HG03469 (cell line): ENCODE measurements at regions not wholly inside any gene's neighbourhood (a gene's known extent, or its start where the extent isn't known, plus 50 kb on each side); places are given as distances from the start of the nearest gene placed in this dataset.
A peak's percentile ranks its signal among the peaks of the same experiment; 100 is the strongest.

Source experiments
- ATAC-seq: cut with Tn5 transposase; IDR thresholded peaks from one replicate; pipeline ENCODE4 v1.9.1; 2021; ENCODE audit warnings: mild to moderate bottlenecking, moderate library complexity, moderate number of reproducible peaks; ENCODE audit not compliant: unreplicated experiment

DNA sequence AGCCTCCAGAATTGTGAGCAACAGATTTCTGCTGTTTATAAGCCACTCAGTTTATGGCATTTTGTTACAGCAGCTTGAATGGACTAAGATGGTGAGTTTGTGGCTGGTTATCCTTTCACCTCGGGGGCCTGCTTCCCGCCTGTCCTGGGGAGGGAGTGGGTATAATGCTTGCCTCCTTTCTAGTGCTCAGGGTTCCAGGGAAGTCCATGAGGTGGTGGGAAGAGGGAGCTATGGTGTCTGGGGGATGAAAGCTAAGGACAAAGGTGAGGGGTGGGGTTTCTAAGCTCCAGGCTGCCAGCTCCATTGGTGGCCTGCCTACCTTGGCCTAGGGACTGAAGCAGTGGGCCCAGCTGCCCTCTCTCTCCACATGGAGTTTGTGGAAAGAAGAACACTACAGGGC, 50.2 kb upstream of the SDK2 start:
- ATAC-seq, result no peak

DNA sequence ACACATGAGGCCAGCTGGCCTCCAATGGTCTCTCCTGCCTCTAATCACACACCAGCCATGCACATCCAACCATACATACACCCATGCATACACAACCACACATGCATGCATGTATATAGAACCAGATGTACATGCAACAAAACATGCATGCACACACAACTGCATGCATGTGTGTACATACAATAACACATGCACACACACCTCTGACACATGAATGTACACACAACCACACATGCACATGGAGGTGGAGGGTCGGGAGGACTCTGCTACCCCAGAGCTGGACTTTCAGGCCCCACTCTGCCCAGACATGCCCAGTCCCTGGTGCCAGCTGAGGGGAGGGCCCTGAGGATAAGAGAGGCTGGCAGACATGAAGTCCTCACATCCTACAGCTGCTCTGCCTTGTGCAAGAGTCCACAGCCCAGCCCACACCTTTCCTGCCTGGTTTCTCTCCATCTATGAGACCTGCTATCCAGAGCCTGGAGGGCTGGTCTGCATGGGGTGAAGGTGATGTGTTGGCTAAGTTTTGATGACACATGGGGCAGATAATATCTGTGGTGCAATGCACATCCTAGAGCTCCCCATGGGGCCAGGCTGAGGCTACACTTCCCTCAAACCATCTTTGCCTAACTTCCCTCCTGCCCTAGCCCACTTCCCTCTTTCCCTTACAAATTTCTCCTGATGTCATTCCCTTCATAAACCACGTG, 50.9 kb upstream of the SDK2 start:
- no peak for ATAC-seq

DNA sequence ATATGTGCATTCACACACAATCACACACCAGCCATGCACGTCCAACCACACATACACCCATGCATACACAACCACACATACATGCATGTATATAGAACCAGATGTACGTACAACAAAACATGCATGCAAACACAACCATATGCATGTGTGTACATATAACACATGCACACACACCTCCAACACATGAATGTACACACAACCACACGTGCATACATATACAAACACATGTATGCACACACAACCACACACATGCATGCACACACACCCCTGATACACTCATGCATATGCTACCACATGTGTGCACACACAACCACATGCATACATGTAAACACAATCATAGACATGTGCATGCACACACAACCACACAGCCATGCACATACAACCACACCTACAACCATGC, 52.0 kb upstream of the SDK2 start:
- ATAC-seq, result no peak

DNA sequence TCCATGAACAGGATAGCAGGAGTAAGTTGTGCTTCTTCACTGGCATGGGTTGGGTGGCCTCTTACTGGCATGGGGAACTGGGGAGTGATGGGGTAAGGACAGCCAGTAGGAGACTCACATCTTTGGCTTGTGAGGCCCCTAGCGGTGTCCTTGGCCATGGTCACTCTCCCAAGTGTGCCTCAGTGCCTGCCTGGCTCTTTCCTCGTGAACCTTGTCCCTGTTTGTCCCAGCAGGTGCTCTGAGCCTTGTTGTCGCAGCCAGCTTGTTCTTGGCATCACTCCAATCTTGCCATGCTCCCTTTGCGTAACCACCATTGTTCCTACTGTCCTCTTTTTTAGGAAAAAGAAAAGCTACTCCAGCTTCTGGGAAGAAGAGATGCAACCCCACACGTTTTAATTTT, 53.6 kb upstream of the SDK2 start:
- ATAC-seq, result no peak

DNA sequence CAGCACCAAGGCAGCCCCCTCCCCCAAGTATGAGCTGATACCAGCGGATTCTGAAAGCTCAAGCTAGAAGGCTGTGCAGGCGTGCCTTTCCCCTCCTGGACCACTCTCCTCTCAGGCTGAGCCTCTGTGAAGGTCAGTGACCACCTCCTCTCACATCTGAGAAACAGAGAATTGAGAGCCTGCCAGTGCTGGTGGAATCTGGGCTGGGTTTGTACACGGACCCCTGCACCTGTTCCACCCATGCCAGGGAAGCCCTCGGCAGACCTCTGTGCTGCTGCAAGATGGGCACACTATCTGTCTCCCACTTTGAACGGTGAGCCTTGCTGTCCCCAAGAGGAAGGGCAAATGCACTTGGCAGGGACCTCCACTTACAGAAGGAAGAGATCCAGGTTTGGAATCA, 54.7 kb upstream of the SDK2 start:
- ATAC-seq, result no peak

DNA sequence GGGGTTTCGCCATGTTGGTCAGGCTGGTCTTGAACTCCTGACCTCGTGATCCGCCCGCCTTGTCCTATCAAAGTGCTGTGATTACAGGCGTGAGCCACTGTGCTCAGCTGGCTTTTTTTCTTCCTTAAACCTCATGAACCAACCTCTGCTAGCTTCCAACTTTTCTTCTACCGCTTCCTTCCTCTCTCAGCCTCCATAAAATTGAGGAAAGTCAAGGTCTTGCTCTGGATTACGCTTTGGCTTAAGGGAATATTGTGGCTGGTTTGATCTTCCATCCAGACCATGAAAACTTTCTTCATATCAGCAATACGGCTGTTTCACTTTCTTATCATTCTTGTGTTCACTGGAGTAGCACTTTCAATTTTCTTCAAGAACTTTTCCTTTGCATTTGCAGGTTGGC, 57.5 kb upstream of the SDK2 start:
- no peak for ATAC-seq

DNA sequence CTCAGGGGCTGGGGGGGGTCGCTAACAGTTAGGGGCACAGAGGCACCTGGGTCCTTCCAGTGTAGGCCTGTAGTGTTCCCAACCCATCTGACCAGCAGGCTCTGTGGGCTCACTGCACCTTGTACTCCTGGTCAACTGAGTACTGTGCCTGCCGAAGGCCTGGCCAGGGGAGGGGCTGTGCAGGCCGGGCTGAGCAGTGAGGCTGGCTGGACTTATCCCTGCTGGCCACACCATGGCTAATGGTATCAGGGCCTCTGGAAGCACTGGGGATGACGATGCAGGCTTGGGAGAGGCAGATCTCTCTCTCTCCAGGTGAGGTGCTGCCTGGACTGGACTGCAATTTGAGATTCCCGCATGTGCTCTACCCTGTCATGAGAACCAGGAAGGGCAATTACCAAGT, 58.9 kb upstream of the SDK2 start:
- ATAC-seq, result no peak

DNA sequence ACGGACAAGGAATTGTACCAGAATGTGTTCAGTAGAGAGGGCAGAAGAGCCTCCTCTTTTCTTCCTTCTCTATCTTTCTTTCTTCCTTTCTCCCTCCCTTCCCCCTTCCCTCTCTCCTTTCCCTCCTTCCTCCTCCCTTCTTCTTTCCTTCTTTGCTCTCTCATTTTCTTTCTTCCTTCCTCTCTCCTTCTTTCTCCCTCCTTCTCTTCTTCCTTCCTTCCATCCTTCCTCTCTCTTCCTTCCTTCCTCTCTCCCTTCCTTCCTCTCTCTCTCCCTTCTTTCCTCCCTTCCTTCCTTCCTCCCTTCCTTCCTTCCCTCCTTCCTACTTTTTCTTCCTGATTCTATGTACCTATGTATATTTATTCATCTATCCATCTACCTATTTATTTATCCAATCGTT, 59.7 kb upstream of the SDK2 start:
- no peak for ATAC-seq

DNA sequence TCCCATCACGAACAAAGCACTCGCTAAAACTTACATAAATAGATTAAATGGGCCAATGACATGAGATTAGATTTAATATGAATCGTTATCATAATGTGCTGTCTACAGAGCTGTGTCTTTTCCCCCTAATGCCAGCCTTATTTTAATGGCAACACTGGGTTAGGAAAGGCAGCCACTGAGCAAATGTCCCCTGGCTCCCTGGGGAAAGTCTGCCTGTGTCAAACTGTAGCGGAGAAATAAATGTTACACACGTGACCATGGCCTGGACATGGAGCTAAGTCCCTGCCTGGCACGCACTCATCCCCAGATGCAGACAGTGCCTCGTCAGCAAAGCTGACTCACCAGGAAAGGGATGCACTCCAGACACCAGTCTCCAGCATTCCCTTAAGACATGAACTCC, 61.3 kb upstream of the SDK2 start:
- no peak for ATAC-seq

DNA sequence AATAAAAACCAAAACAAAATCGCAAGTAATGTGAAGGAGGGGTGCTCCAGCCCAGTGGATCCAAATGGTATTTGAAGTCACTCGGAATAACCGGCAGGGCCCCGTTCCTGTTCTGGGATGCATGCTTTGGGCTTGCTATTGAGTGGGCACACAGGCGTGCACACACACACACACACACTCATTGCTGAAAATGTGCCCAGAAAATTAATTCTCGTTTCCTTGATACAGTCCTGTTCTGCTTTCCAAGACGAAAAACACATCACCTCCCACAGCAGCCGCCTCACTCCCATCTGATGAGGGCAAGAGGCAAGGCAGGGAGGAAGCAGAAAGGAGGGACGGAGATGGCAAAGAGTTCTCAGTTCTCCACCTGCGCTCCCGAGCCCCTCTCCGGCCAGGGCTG, 62.2 kb upstream of the SDK2 start:
- ATAC-seq, result no peak

DNA sequence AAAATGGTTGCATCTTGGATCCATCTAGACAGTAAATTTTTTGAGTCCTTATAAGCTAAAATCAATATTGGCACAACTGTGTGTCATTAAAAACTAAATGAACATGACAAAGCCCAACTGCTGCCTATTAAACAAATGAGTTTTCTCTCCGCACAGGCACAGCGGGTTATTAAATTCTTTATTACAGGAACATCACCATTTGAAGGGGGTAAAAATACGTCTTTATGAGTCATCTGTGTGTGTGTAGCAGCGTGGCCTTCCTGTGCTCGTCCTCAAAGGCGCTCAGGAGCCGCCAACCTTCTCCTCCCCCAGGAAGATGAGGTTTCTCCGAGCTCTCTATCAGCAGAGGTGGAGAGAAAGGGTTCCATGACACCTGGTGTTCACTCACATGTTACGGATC, 62.6 kb upstream of the SDK2 start:
- ATAC-seq, result no peak

DNA sequence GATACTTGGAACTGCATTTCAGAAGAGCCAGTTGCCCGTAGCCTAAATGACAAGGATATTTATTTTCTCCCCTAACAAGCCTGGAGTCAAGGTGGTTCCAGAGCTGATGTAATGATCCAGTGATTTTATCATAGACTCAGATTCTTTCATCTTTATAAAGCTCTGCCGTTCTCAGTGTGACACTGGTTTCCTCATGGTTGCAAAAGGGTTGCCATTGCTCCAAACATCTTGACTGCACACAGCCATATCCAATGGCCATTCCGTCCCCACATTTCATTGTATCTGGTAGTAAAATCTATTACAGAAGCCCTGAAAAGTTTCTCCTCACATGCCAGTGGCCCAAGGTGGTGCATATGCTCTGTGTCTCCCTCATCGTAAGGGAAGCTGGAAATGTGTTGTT, 63.1 kb upstream of the SDK2 start:
- no peak for ATAC-seq

DNA sequence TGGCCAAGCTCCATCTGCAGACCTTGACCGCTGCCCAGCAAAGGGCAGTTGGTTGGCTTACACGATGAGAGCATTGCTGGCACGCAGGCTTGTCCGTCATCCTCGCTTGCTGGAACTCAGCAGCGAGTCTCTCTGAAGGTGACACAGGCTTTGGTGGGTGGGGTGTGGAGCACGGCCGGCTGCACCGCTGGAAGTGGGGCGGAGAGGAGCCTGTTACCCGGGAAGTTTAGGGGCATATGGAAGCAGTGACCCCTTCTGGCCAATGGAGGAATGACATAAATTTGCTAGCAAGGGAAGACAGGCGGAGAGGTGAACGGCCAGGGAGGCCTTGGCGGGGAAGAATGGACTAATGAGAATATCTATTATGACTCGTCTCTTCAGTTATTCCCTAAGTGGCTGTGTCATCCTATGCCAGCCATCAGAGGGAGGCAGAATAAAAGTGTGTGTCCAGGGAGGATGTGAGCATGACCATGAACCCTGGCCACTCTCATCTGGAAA, 65.9 kb upstream of the SDK2 start:
- no peak for ATAC-seq

DNA sequence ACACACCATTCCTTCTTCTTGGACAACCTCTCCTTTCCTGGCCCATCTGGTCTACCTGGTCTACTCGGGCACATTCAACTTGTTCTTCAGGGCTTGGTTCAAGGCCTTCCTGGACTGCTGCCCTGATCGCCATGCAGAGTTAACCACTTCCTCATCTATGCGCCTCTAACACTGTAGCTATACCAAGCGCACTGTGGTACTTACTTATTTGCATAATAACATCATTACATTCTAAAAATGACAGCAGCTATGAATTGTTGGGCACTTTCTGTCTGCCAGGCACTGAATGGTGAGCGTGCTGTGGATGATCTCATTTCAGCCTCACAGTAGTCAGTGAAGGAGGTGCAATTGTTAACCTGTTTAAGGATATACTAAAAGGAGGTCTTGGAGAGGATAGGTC, 66.9 kb upstream of the SDK2 start:
- ATAC-seq, result peak; percentile 83

DNA sequence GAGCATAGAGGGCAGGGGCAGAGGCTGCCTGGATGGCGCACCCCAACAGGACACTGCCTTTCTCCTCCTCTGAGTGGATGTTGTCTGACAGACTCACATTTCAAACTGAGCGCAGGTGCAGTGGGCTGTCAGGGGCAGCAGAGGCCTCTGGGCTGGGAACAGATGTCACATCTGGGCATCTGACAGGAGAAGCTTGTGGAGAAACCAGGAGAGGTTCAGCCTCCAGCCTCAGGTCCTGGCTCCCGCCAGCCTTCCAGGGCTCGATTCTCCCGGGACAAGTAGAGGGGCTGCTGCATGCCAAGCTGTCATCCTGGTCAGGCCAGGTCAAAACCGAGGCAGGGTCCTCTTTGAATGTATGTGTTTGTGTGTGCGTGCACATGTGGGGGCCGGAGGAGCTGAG, 67.7 kb upstream of the SDK2 start:
- ATAC-seq, result no peak

DNA sequence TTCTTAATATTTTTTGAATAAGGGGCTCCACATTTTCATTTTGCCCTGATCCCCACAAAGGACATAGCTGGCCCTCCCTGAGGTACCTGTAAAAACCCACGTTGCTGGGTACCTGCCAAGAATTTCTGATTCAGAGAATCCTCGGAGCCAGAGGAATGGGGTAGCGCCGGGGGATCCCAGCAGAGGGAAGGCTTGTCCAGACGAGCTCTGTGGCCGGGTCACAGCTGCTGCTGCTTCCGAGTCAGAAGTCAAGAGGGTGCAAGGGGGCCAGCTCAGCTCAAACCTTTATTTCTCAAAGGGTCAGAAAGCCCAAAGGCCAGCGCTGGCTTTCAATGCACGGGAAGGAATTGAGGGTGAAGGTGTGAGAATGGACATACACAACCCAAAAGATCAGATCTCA, 68.9 kb upstream of the SDK2 start:
- no peak for ATAC-seq

DNA sequence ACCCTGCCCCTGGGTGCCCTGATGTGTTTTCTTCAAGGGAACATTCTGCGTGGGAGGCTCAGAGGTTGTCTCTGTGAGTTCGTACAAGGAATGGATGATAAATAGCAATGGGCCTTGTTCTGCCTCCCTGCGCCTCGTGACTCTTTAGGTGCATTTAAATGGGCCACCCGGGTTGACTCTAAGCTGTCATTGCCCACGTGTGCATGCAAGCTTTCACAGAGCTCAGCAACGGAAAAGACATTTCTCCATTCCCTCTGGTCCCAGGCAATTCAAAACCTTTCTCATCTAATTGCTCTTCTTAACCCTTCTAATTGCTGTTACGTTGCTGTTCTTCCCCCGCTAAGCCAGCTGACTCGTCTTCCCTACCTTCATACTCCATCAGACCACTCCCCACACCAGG, 71.5 kb upstream of the SDK2 start:
- no peak for ATAC-seq

DNA sequence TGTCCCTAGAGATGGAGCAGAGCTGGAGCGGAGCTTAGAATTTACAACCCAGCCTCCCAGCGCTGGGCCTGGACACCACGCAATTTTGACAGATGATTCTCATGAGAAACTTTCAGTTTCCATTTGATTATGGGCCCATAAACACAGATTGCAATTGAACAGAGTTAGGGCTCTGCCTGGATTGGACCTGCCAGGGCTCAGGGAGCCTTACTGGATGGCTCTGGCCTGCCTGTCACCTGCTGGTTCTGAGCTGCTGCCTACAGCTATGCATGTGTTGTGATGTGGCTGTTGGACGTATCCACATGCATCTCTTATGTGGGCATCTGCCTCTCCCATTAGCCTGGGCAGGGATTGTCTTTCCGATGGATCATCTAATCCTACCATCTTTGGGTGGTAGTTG, 73.4 kb upstream of the SDK2 start:
- ATAC-seq, result no peak

DNA sequence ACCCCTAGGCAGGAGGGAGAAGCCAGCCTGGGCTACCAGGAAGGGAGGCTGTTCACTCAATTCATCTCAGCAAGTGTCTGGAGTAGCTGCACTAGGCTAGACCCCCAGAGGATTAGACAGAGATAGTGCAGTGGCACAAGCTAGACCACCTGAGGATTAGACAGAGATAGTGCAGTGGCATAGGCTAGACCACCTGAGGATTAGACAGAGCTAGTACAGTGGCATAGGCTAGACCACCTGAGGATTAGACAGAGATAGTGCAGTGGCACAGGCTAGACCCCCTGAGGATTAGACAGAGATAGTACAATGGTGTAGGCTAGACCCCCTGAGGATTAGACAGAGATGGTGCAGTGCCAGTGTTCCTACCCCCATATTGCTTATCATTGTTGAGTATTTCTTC, 74.1 kb upstream of the SDK2 start:
- no peak for ATAC-seq

DNA sequence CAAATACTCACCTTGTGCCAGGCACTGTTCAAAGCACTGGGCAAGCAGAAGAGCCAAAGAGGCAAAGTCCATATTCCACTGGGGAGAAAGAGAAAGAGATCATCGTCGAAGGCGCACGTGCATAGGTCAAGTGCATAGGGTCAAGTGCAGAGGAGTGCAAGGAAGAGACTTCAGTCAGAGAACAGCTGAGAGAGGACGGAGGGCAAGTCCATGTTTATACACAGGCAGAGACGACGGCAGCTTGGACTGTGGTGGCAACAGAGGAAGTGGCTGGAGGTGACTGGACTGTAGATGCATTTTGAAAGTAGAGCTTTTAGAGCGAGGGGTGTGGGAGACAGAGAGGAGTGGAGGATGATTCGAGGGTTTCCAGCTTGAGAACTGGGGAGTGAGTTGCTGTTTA, 74.7 kb upstream of the SDK2 start:
- no peak for ATAC-seq

DNA sequence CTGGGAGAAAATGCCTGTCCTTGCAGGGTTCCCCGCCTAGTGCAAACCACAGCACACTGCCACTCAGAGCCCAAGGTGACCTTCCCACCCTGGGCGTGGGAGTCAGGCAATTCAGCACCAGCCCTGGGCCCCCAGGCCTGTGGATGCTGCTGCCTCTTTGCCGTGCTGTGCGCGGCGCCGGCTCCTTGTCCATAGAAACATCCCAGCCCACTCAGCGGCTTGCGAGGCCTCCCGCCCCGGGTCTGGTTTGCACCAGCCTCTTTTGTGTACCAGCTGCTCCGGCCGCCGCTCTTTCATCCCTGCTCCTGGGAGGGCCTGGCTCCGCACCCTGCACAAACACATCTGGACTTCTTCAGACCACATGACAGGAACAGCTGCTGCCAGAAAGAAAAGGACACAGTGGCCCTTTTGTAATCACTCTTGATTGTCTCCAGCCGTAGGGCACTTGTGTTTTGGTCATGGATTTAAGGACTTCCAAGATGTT, 75.4 kb upstream of the SDK2 start:
- no peak for ATAC-seq

DNA sequence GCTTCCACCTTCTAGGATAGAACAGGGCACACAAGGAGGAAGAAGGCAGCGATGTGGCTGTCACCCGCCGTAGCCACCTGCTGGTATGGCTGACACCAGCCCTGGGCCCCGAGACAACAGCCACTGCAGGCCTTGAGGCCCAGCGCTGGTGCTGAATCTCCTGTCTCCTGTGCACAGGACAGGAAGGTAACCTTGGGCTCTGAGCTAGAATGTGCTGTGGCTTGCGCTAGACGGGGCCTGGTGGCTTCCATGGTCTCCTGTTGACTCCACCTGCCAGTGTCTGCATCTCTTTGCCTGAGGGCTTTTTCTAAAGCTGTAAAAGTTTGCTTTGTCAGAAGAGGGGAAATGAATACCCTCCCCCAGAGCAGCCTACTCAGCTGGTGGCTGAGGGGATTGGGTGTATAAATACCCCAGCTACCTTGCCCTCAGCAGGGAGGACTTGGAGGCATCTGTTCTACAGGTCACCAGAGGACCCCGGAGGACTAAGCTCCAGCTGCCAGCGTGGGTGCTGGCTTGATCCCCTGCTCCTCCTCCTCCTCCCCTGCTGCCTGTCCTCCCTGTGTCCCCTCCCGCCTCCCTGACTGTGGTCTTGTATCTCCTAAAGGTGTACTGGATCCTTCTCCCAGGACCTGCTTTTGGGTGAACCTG, 76.1 kb upstream of the SDK2 start:
- ATAC-seq, result no peak

DNA sequence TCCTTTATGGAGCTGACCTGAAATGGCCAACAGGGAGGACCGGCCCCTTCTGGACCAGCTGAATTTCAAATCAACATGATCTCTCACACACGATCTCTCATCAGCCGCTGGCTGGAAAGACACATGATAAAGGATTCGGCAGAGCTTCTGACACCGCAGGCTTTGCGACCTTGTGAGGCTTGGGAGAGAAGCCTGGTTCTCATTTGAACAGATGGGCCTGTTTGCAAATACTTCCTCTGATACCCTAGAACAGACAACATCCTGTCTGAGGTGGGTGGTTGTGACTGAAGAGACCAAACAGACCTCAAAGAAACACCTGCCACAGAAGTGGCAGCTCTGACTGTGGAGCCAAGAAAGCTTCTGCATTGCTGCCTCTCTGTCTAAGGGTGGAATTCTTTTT, 77.9 kb upstream of the SDK2 start:
- ATAC-seq, result no peak
